Right lung (tissue), 2 donors: ENCODE measurements at regions not wholly inside any gene's neighbourhood (a gene's known extent, or its start where the extent isn't known, plus 50 kb on each side); places are given as distances from the start of the nearest gene placed in this dataset.
"Not testable (repeated sequence)": the region's sequence is repeated elsewhere in the genome, so short reads cannot be mapped to it uniquely, and the experiment has no call there.

Experiments
- DNase-seq, 2 donors: peaks; one replicate each; pipeline ENCODE4 v3.0.0-alpha.2; 2013

GRCh38 chr3:140870351-140870750 lies 71.3 kb upstream of the SLC25A36 start:
- DNase-seq: no peak

GRCh38 chr3:140871022-140871421 lies 70.6 kb upstream of the SLC25A36 start:
- DNase-seq: no peak

- DNase-seq: not testable (repeated sequence)
Measured at GRCh38 chr3:140872165-140872564, 69.5 kb upstream of the SLC25A36 start.

GRCh38 chr3:140883428-140884040 lies 58.1 kb upstream of the SLC25A36 start:
- DNase-seq: no peak

GRCh38 chr3:140885697-140886096 lies 55.9 kb upstream of the SLC25A36 start:
- DNase-seq: not testable (repeated sequence)
